GM12892 (cell line): ENCODE measurements at regions not wholly inside any gene's neighbourhood (a gene's known extent, or its start where the extent isn't known, plus 50 kb on each side); places are given as distances from the start of the nearest gene placed in this dataset.
"Not testable (repeated sequence)": the region's sequence is repeated elsewhere in the genome, so short reads cannot be mapped to it uniquely, and the experiment has no call there.

Source experiments
- POLR2A ChIP-seq: IDR thresholded peaks from 2 replicates; pipeline ENCODE4 v1.6.1; 2011; ENCODE audit warnings: low read depth, low read length, control low read depth
- POLR2AphosphoS5 ChIP-seq: IDR thresholded peaks from 2 replicates; pipeline ENCODE4 v1.6.1; 2011; ENCODE audit warnings: low read depth, low read length, control low read depth

GRCh38 chr2:111504571-111504942 is 379.4 kb downstream of the ANAPC1 start:
- TF ChIP-seq POLR2AphosphoS5, POLR2A: not testable (repeated sequence)
